ENCODE measurements at regions not wholly inside any gene's neighbourhood (a gene's known extent, or its start where the extent isn't known, plus 50 kb on each side); places are given as distances from the start of the nearest gene placed in this dataset.
A peak's percentile ranks its signal among the peaks of the same experiment; 100 is the strongest.

DNA sequence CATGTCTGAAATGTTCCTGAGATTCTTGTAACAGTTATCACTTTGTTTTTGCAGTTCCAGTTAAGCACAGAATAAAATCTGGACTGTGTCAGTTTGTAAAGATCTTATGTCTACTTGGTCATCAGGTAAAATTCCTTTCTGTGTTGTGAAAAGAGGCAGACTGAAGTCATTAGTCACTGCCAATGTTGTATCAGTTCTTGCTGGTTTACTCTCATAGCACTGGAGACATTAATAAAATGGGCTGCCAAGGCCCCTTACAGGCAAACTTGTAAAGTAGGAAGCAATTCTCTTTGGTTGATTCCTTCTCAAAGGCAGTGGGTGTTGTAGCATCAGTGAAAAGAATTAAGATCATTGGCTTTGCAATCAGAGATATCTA is 61.4 kb upstream of the ST6GALNAC3 start:
- H3K27ac Mint-ChIP-seq: no peak overlapping the region

DNA sequence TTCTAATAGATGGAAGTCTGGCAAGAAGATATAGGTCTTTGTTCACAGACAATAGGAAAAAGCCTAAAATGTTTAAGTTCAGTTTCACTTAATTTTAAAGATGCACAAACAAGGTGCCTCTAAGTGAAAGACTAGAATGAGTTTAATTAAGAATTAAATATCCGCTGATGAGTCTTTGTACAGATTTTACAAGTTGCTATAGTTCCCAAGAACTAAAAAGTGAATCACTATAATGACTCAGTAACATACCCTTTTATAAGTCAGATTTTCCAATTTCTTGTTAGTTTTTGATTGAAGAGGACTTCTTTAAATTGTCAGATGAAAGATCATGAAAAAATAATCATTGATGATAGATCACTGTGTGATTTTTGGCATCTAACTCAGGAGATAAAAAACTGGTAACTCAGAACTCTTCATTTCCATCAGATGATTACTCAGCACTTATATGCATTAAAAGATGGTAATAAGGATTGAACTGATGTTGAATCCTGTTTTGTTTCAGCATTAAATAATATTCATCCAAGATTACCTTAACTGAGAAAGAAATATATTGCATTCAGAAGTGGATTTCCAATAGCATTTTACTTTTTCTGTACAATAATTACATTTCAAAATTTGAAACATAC is 59.0 kb upstream of the ST6GALNAC3 start:
- no peaks in the 10 kb centered on the region for H3K9me3 Mint-ChIP-seq
- no peaks in the 10 kb centered on the region for H3K27me3 Mint-ChIP-seq
- no peak for DNase-seq
- no peak overlapping the region for H3K27ac Mint-ChIP-seq
- H3K36me3 Mint-ChIP-seq: no peaks in the 10 kb centered on the region
- CTCF ChIA-PET: no interaction called here
- H3K4me3 Mint-ChIP-seq: no peak overlapping the region
- H3K4me1 Mint-ChIP-seq: no peaks in the 10 kb centered on the region

More for the DNA sequence above, 61.4 kb upstream of the ST6GALNAC3 start:
- Mint-ChIP-seq H3K36me3 (no peaks in the 10 kb centered on the region), H3K4me3 (no peak overlapping the region), H3K27me3 (no peaks in the 10 kb centered on the region), H3K4me1 (no peaks in the 10 kb centered on the region), H3K9me3 (no peaks in the 10 kb centered on the region)
- CTCF ChIA-PET: no interaction called here
- DNase-seq: no peak

DNA sequence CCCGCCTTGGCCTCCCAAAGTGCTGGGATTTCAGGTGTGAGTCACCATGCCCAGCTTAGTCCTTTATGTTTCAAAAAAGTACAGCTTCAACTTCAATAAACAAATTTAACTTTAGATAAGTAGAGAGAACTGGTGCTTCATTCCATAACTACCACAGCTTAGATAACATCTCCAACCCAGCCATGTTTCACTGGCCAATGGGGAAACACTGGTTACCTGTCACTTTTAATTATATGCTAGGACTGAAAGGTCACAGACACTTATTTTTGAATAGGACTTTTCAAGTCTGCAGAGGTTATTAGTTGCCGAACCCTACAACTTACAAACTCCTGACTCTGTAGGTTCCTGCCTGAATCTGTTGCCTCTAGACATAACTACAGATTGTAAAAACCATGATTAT is 56.5 kb upstream of the ST6GALNAC3 start:
- CTCF ChIA-PET: no interaction called here
- Mint-ChIP-seq H3K4me1 (no peaks in the 10 kb centered on the region), H3K27me3 (no peaks in the 10 kb centered on the region), H3K9me3 (no peaks in the 10 kb centered on the region), H3K4me3 (no peak overlapping the region), H3K27ac (no peak overlapping the region), H3K36me3 (no peaks in the 10 kb centered on the region)
- DNase-seq: no peak

DNA sequence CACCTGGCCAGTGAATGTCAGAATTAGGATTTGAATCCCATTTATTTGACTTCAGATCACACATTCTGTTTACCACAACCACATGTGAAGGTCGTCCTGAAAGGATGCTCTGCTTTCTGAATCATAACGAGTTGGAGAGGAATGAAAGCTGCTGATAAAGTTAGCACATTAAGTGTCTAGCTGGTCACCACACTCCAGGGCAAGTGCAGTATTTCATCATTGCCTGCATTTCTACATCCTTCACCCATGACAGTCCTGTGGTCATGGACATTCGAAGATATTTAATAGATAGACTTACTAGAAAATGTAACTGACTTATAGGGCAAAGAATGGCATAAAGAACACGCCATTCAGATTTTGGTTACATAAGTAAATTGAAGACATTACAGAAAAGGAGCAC is 52.7 kb upstream of the ST6GALNAC3 start:
- CTCF ChIA-PET: no interaction called here
- Mint-ChIP-seq H3K27me3 (no peaks in the 10 kb centered on the region), H3K36me3 (no peaks in the 10 kb centered on the region), H3K27ac (no peak overlapping the region), H3K9me3 (no peaks in the 10 kb centered on the region), H3K4me1 (peaks cover 16% of the 10 kb centered on the region), H3K4me3 (no peak overlapping the region)
- DNase-seq: no peak

DNA sequence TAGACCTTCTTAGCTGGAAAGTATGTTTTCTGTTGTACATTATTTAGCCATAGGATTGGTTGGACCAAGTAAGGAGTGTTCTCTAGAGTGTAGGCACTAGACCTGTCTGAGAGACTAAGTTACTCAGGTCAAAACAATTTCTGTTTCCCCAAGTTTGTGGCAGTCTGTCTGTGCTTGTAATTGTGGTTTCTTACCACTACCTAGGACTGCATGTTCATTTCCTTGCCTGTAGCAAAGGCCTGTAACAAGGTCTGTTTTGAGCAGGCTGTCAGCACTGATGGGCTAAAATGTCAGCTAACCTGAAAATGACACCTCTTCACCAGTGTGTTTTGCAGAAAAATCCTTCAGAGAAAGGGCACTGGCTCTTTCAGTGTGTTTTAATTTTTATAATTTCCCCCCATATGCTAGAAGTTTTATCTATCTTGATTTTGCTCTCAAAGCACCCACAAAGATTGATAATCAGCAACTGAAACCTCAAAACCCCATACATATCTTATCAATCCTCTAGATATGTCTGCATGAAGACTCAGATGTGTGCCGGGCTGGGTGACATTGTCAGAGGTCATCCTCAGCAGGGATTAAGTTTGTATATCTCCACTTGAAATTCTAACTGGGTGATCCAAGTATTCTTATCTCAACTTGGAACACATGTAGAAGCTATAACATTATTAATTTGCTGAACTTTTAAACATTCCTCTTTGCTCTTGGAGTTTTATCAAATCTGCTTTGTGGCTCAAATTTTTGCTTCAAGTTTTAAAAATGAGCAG is 50.7 kb upstream of the ST6GALNAC3 start:
- Mint-ChIP-seq H3K27ac (peak overlapping the region; percentile 74), H3K9me3 (no peaks in the 10 kb centered on the region), H3K27me3 (no peaks in the 10 kb centered on the region), H3K4me3 (no peak overlapping the region), H3K36me3 (no peaks in the 10 kb centered on the region), H3K4me1 (peaks cover 16% of the 10 kb centered on the region)
- DNase-seq: peak; percentile 23
- CTCF ChIA-PET: no interaction called here
